NT2/D1 (cell line): ENCODE measurements at regions not wholly inside any gene's neighbourhood (a gene's known extent, or its start where the extent isn't known, plus 50 kb on each side); places are given as distances from the start of the nearest gene placed in this dataset.

Experiments
- SUZ12 ChIP-seq: IDR thresholded peaks from 2 replicates; pipeline ENCODE4 v1.6.1; 2011; ENCODE audit not compliant: insufficient read length, insufficient read depth; ENCODE audit errors: extremely low read depth
- YY1 ChIP-seq: IDR thresholded peaks from 2 replicates; pipeline ENCODE4 v1.6.1; 2011; ENCODE audit not compliant: insufficient read length, insufficient read depth
- ZNF274 ChIP-seq: IDR thresholded peaks from 2 replicates; pipeline ENCODE4 v1.6.1; 2011; ENCODE audit warnings: mild to moderate bottlenecking, low read depth, low read length

- no peak for TF ChIP-seq YY1
- no peak for TF ChIP-seq SUZ12
- TF ChIP-seq ZNF274 = no peak
Measured at GRCh38 chr12:85374981-85375380, 95.0 kb downstream of the ALX1 start.
